ENCODE measurements at regions not wholly inside any gene's neighbourhood (a gene's known extent, or its start where the extent isn't known, plus 50 kb on each side); places are given as distances from the start of the nearest gene placed in this dataset.

- DNase-seq (ENCODE audit: low spot score) = no peak
Observed at GRCh38 chr5:88364991-88365390, 96.3 kb upstream of the TMEM161B start.

- no peak for DNase-seq (ENCODE audit: low spot score)
Observed at GRCh38 chr5:88355490-88356050, 86.9 kb upstream of the TMEM161B start.

GRCh38 chr5:88325868-88326267, 57.2 kb upstream of the TMEM161B start:
- DNase-seq (ENCODE audit: low spot score) = no peak

GRCh38 chr5:88322785-88323184, 54.1 kb upstream of the TMEM161B start:
- no peak for DNase-seq (ENCODE audit: low spot score)
